ENCODE measurements at regions not wholly inside any gene's neighbourhood (a gene's known extent, or its start where the extent isn't known, plus 50 kb on each side); places are given as distances from the start of the nearest gene placed in this dataset.

DNA sequence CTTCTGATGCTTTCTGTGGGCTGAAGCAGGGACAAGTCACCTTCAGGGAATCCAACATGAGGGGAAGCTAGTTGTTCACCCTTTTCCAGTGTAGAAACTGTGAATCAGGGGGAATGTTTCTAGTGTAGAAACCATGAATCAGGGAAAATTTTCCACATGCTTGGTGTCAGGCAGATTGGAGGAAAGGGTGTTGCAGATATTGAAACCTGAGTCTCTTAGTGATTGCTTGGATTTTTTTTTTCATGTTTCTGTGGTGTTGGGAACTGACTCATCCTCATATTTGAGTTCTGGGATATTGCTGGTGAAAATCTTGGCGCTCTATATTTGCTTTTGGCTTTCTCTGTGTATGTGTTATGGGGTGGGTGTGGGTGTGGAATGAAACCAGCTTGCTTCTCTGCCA, 144.5 kb upstream of the FBXO33 start:
- TF ChIP-seq CTCF (IDR thresholded peaks at IDR 0.05; ENCODE audit: insufficient read depth, low read length, poor library complexity, severe bottlenecking) (no peak), EZH2phosphoT487 (conservative IDR thresholded peaks at IDR 0.05; ENCODE audit: low read length) (no peak)
